ENCODE measurements at regions not wholly inside any gene's neighbourhood (a gene's known extent, or its start where the extent isn't known, plus 50 kb on each side); places are given as distances from the start of the nearest gene placed in this dataset.

- DNase-seq (ENCODE audit: low read depth in 1 of 2, low spot score in 1 of 2), result no peak
Measured at GRCh38 chr6:147755999-147756398, 247.5 kb downstream of the SAMD5 start.

DNA sequence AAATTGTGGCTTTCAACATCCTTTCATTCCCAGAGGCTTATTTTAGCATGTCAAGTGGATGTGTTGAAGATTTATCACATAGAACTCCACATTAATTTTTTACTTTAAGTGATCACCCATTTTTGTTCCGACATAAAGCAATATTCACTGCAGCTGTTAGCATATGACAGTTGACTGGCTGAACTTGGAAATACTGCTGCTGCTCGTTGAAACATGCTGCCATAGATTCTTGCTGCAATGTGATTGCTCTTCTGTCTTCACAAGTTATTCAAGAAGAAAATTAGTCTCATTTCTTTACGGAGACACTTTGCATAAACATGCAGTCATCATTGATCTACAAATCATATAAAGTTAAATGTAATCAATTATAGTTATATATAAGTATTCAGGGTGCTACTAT is 248.4 kb downstream of the SAMD5 start:
- no peak for DNase-seq (ENCODE audit: low read depth in 1 of 2, low spot score in 1 of 2)

- DNase-seq (ENCODE audit: low read depth in 1 of 2, low spot score in 1 of 2), result no peak
Measured at GRCh38 chr6:147757291-147757690, 248.8 kb downstream of the SAMD5 start.

DNA sequence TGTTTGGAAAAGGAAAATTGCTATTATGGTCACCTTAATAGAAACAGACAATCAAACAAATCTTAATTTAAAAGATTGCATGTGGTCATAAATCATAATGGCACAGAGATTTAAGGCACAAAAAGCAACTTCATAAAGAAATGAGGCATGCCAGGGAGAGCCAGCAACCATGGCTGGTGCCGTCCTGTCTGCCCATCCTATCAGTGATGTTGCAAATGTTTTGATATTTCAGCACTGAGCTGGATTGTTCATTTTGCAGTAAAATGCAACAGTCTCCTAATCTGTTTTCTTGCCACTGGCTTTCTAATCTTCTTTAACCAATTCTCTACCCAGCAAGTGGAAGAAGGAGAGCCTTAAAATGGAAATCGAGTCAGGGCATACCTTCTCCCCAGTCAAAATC is 249.8 kb downstream of the SAMD5 start:
- DNase-seq (ENCODE audit: low read depth in 1 of 2, low spot score in 1 of 2), result no peak

DNA sequence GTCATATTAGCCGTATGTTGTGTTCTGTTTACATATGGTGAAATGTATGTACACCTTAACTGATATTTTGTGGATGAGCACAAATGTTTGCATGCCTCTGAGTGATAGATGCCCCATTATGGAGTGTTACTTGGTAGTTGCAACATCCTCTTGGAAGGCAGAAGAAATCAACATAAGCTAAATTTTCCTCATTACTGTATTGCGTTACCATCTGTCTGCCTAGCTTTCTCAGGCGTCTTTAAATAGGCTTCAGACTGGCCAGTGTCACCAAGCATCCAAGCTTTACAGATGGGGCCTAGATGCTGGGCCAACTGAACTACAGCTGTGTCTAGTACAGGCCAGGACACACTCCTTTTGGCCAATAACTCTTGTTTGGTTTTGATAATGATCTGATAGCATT is 250.6 kb downstream of the SAMD5 start:
- DNase-seq (ENCODE audit: low read depth in 1 of 2, low spot score in 1 of 2), result no peak

DNA sequence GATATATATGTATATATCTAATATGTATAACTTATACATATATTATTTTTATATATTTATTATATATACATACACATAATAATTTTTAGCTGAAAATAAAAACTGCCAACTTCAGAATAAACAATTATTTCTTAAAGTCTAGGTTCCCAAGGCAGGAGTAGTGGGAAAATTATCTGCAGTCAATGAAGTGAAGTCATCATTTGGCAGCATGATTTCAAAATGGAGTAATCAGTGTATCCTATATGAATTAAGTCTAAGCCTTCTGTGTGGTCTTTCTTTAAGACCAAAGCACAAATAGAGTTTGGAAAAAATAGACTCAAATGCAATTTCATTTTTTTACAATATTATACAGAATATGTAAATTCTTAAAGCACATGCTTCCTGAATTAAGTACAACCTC is 251.0 kb downstream of the SAMD5 start:
- DNase-seq (ENCODE audit: low read depth in 1 of 2, low spot score in 1 of 2), result no peak

DNA sequence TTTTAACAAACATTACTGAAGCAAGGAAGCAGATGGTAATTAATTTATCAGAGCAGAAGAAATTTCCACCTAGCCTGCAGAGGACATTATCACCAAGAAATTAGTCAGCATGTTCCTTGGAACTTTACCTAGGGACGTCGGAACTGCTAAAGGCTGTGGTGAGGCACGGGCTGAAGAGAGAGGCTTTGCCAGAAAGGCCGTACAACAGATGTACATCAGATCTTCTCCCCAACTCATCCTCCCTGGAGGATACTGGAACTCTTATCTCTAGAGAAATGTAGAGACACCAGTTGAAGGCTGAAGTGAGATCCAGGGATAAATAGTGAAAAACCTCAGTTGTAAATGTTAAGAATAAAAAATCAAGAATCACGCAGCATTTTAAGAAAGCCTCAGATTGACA is 257.1 kb downstream of the SAMD5 start:
- no peak for DNase-seq (ENCODE audit: low read depth in 1 of 2, low spot score in 1 of 2)

DNA sequence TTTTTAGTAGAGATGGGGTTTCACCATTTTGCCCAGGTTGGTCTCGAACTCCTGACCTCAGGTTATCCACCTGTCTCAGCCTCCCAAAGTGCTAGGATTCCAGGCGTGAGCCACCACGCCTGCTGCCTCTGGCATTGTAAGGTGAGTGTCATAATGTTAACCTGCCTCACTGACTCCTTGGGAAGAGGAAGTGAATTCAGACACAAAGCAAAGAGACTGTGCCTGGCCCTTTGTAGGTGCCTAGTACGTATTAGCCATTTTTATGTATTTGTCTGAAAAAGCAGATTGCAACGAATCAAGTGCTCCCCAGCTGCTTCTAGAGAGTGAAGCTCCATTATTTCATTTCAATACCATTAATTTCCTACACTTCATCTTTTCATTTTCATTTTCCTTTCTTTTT is 260.5 kb downstream of the SAMD5 start:
- no peak for DNase-seq (ENCODE audit: low read depth in 1 of 2, low spot score in 1 of 2)

- DNase-seq (ENCODE audit: low read depth in 1 of 2, low spot score in 1 of 2), result no peak
Measured at GRCh38 chr6:147769496-147770087, 261.1 kb downstream of the SAMD5 start.

GRCh38 chr6:147770221-147770620 is 261.7 kb downstream of the SAMD5 start:
- DNase-seq (ENCODE audit: low read depth in 1 of 2, low spot score in 1 of 2), result no peak

DNA sequence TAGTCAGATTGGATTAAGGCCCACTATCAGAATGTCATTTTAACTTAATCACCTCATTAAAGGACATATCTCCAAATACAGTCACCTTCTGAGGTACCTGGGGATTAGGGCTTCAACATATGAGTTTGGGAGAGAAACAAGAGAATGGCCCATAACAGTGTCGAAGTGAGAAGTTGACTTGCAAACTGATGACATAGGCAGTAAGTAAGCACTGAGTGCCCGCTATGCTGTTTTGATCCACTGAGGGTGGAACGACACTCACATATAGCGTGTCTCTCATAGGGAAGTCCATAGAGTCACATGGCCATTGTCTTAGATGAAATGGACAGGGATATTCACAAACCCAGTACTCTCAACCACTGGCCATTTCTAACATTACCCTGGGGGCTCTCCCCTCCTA is 264.2 kb downstream of the SAMD5 start:
- no peak for DNase-seq (ENCODE audit: low read depth in 1 of 2, low spot score in 1 of 2)

DNA sequence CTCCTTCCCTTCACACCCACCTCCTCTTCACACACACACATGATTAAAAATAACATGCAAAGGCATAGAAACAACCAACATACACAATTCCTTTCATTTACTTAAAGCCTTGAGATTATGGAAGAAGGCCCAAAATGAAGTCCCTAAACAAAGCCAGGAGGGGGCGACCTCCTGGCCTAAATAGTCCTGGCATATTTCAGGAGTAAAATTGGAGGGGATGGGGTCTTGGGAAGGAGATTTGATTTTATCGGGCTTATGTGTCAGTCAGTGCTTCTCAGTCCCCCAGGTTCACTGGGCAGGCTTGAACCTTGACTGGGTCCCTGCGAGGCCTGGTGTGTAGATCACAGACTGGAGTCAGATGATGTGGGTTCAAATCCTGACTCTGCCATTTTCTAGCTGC is 266.4 kb downstream of the SAMD5 start:
- DNase-seq (ENCODE audit: low read depth in 1 of 2, low spot score in 1 of 2), result no peak

DNA sequence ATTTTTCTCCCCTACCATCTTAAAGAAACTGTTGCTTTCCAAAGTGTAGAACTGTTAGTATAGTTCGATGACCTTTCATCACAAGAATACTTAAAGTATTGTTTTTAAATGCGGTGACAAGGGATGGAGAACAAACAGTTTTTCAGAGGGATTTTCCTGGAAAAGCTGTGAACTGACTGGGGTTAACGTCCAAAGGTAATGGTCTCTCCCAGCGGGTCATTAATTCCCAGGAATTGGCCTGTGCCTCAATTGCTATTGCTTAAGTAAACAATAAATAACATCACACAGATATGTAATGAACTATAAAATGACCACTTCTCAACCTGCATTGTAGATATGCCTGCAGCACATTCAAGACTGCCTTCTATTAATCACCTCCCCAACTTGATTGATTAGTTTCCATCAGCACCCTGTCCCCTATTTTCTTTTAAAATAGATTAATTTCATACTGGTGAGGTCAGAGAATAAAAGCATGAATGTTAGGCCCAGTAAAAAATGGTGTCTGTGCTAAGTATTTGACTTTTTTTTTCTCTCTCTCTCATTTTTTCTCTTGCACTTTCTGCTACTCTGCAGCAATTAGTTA is 268.2 kb downstream of the SAMD5 start:
- DNase-seq (ENCODE audit: low read depth in 1 of 2, low spot score in 1 of 2), result no peak

GRCh38 chr6:147779624-147780023 is 271.1 kb downstream of the SAMD5 start:
- DNase-seq (ENCODE audit: low read depth in 1 of 2, low spot score in 1 of 2), result no peak

DNA sequence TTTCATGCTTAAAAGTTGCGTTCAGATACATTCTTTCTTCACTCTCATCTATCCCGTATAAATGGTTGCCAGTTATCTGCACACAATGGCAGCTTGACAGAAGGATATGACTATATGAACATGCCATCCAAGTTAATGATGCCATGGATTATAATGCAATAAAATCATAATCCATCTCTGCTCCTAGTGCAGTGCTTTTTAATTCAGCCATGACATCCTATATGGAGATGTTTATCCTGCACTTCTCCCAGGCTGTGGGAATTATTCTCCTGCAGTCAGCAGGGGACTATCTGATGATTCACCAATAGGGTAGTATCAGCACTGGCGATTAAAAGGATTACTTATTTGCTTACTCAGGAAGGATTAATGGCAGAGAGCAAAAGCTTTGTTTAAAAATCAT is 273.8 kb downstream of the SAMD5 start:
- no peak for DNase-seq (ENCODE audit: low read depth in 1 of 2, low spot score in 1 of 2)

GRCh38 chr6:147784371-147784770 is 275.9 kb downstream of the SAMD5 start:
- DNase-seq (ENCODE audit: low read depth in 1 of 2, low spot score in 1 of 2), result no peak

DNA sequence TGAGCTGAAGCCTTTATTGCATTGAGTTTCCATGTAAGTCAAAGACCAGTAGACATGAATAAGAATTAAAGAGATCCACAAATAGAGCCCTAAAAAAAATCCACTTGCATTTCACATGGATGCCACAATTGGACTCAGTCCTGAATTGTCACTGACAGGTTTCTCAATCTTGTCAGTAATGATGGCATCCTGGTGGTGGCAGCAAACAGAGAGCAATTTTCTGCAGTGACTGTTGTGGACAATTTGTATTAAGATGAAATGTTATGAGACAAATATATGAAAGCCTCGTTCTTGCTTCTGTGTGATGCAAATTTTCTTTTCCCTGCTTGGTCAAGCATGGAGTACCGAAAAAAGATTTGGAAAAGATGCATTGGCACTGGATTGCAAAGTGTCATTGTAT is 278.9 kb downstream of the SAMD5 start:
- DNase-seq (ENCODE audit: low read depth in 1 of 2, low spot score in 1 of 2), result no peak

DNA sequence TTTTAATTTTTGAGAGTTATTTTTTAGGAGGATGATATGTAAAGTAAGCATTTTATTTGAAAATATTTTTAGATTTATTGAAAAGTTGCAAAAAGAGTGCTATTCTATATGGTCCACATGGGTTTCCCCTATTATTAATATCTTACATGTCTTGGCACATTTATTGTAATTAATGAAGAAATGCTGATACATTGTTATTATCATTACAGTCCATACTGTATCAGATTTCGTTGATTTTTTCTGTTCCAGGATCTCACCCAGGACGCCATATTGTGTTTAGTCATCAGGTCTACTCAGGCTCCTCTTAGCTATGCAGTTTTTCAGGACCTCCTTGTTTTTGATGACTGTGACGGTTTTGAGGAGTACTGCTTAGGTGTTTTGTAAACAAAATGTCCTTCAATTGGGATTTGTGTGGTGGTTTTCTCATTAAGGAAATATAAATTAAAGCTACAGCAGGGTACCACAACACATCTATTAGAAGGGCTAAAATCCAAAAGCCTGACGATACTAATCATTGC is 281.0 kb downstream of the SAMD5 start:
- DNase-seq (ENCODE audit: low read depth in 1 of 2, low spot score in 1 of 2), result no peak

DNA sequence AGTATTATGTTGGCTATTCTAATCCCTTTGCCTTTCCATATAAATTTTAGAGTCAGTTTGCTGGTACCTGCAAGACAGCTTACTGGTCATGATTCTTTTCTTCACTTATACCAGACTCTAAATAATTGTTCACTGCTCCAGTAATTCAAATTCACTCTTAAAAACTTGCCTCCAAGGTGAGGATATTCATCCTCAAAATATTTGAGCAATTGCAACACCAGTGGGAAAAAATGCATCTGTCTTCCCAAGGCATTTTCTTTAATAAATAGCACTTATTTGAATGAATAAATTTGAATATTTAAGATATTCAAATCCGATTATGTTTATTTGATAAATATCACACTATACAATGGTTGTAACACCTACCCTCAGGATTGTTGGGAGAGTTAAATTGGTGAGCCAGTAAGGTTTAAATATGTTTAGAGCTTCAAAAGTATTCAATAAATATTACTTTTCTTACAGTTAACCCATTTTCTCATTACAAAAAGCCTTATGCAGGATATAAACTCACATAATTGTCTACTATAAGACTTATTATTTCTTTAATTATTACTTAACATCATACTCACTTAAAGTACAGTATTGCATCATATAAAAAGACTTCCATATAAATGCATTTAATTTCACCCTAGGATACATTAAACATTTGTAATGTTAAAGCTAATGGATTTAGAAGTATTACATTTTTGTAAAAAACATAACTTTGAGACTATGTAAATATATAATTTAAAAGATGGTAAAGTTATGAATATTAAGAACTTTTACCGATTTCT is 285.6 kb downstream of the SAMD5 start:
- DNase-seq (ENCODE audit: low read depth in 1 of 2, low spot score in 1 of 2), result no peak

GRCh38 chr6:147802459-147802858 is 294.0 kb downstream of the SAMD5 start:
- DNase-seq (ENCODE audit: low read depth in 1 of 2, low spot score in 1 of 2), result no peak

DNA sequence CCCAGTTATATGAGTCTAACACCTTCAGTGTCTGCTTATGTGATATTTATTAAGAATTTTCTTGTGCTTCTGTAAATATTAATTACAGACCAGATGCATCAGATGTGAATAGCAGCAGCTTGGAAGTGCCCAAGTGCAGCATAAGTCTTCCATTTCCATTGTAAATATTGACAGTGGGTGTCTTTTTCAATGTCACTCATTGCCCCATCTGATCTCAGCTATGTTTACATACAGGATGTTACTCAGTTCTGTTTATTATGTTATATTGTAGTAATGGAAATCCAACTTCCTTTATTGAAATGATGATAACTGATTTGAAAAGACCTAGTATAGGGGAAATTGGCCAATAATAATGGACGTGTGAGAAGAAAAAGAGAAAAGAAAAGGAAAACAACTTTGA is 296.7 kb downstream of the SAMD5 start:
- no peak for DNase-seq (ENCODE audit: low read depth in 1 of 2, low spot score in 1 of 2)

GRCh38 chr6:147806697-147807096 is 298.2 kb downstream of the SAMD5 start:
- DNase-seq (ENCODE audit: low read depth in 1 of 2, low spot score in 1 of 2), result no peak

- DNase-seq (ENCODE audit: low read depth in 1 of 2, low spot score in 1 of 2), result no peak
Measured at GRCh38 chr6:147808640-147809039, 300.1 kb downstream of the SAMD5 start.
